ENCODE measurements at regions not wholly inside any gene's neighbourhood (a gene's known extent, or its start where the extent isn't known, plus 50 kb on each side); places are given as distances from the start of the nearest gene placed in this dataset.

GRCh38 chr14:71524320-71524982 lies 407.8 kb upstream of the RGS6 start:
- H3K27ac Mint-ChIP-seq: no peak overlapping the region
- H3K9me3 Mint-ChIP-seq: no peaks in the 10 kb centered on the region
- H3K27me3 Mint-ChIP-seq (ENCODE audit: low read depth): no peaks in the 10 kb centered on the region; the same call in 1 of the 2 replicates
- DNase-seq (ENCODE audit: low spot score) (no peak), ATAC-seq (no peak)
- no peaks in the 10 kb centered on the region for H3K36me3 Mint-ChIP-seq
- H3K4me1 Mint-ChIP-seq: peaks cover 10% of the 10 kb centered on the region; the same call in 1 of the 2 replicates
- ChIA-PET CTCF (no interaction called here), POLR2A (no interaction called here)
- no peak overlapping the region for H3K4me3 Mint-ChIP-seq
- no peak for TF ChIP-seq IRF2 (CRISPR knock-in tag; IDR thresholded peaks at IDR 0.05; ENCODE audit: borderline replicate concordance, low read depth)
- TF ChIP-seq ESRRA (CRISPR knock-in tag; IDR thresholded peaks at IDR 0.05; ENCODE audit: borderline replicate concordance): no peak

GRCh38 chr14:71525663-71526221 lies 406.5 kb upstream of the RGS6 start:
- POLR2A ChIA-PET: no interaction called here
- H3K4me3 Mint-ChIP-seq: no peak overlapping the region
- DNase-seq (ENCODE audit: low spot score) (no peak), ATAC-seq (no peak)
- H3K4me1 Mint-ChIP-seq: peaks cover 10% of the 10 kb centered on the region; the same call in 1 of the 2 replicates
- CTCF ChIA-PET: no interaction called here
- H3K36me3 Mint-ChIP-seq: peaks cover 4% of the 10 kb centered on the region
- H3K27me3 Mint-ChIP-seq (ENCODE audit: low read depth): no peaks in the 10 kb centered on the region; the same call in 1 of the 2 replicates
- no peaks in the 10 kb centered on the region for H3K9me3 Mint-ChIP-seq
- H3K27ac Mint-ChIP-seq: peak overlapping the region; percentile 67; the same call in 1 of the 2 replicates
- no peak for TF ChIP-seq ZNF263 (CRISPR knock-in tag; IDR thresholded peaks at IDR 0.05; ENCODE audit: low read depth)
- no peak for TF ChIP-seq MYBL2 (CRISPR knock-in tag; IDR thresholded peaks at IDR 0.05)
- no peak for TF ChIP-seq ZNF281 (CRISPR knock-in tag; IDR thresholded peaks at IDR 0.05)
- TF ChIP-seq ETV6 (CRISPR knock-in tag; IDR thresholded peaks at IDR 0.05): no peak
- no peak for TF ChIP-seq ATF6 (CRISPR knock-in tag; IDR thresholded peaks at IDR 0.05)
- TF ChIP-seq ZNF512 (CRISPR knock-in tag; IDR thresholded peaks at IDR 0.05; ENCODE audit: borderline replicate concordance): no peak
- TF ChIP-seq SMAD3 (CRISPR knock-in tag; IDR thresholded peaks at IDR 0.05; ENCODE audit: borderline replicate concordance): no peak
- no peak for TF ChIP-seq NR2C2 (CRISPR knock-in tag; IDR thresholded peaks at IDR 0.05)
- no peak for TF ChIP-seq KAT7 (CRISPR knock-in tag; IDR thresholded peaks at IDR 0.05; ENCODE audit: borderline replicate concordance)
- TF ChIP-seq CDX4 (CRISPR knock-in tag; IDR thresholded peaks at IDR 0.05; ENCODE audit: borderline replicate concordance): no peak

GRCh38 chr14:71526388-71526787 lies 405.8 kb upstream of the RGS6 start:
- H3K4me3 Mint-ChIP-seq: no peak overlapping the region
- ChIA-PET POLR2A (no interaction called here), CTCF (no interaction called here)
- no peak for TF ChIP-seq ZNF416 (CRISPR knock-in tag; IDR thresholded peaks at IDR 0.05)
- no peak for TF ChIP-seq ELF4 (CRISPR knock-in tag; IDR thresholded peaks at IDR 0.05; ENCODE audit: low read depth)
- TF ChIP-seq CBFB (CRISPR knock-in tag; IDR thresholded peaks at IDR 0.05; ENCODE audit: low read depth): no peak
- no peak for TF ChIP-seq PRDM15 (CRISPR knock-in tag; IDR thresholded peaks at IDR 0.05)
- no peak for TF ChIP-seq KAT7 (CRISPR knock-in tag; IDR thresholded peaks at IDR 0.05; ENCODE audit: borderline replicate concordance)
- TF ChIP-seq ZNF232 (CRISPR knock-in tag; IDR thresholded peaks at IDR 0.05): no peak
- TF ChIP-seq NR2C2 (CRISPR knock-in tag; IDR thresholded peaks at IDR 0.05): no peak
- TF ChIP-seq FOXK1 (CRISPR knock-in tag; IDR thresholded peaks at IDR 0.05): no peak
- TF ChIP-seq NR1H2 (CRISPR knock-in tag; IDR thresholded peaks at IDR 0.05): no peak
- no peak for TF ChIP-seq NFATC4 (CRISPR knock-in tag; IDR thresholded peaks at IDR 0.05)

More at GRCh38 chr14:71526388-71526787, 405.8 kb upstream of the RGS6 start:
- no peak for ATAC-seq
- H3K4me1 Mint-ChIP-seq: peaks cover 10% of the 10 kb centered on the region; the same call in 1 of the 2 replicates
- H3K27me3 Mint-ChIP-seq (ENCODE audit: low read depth): no peaks in the 10 kb centered on the region; the same call in 1 of the 2 replicates
- no peaks in the 10 kb centered on the region for H3K9me3 Mint-ChIP-seq
- DNase-seq (ENCODE audit: low spot score): no peak
- H3K27ac Mint-ChIP-seq: no peak overlapping the region
- H3K36me3 Mint-ChIP-seq: peaks cover 8% of the 10 kb centered on the region

All from WTC11 (cell line).